Naive thymus-derived CD8-positive, alpha-beta T cell (primary cell): ENCODE measurements at regions not wholly inside any gene's neighbourhood (a gene's known extent, or its start where the extent isn't known, plus 50 kb on each side); places are given as distances from the start of the nearest gene placed in this dataset.

ENCODE experiments used
- ATAC-seq, 2 donors: fragments of 150-1000 bp; cut with Tn5 transposase in 1 of 2; sonication (Bioruptor Pico), chemical (Tn5 transposase) in 1 of 2; 1 replicate in 1 of 2; 2 replicates in 1 of 2; pipeline ENCODE4 v1.10.0; 2021; ENCODE audit warnings: mild to moderate bottlenecking in 2 of 2, moderate library complexity in 2 of 2
- POLR2A ChIA-PET: fragments of 350-600 bp; sonication (Branson Sonifier 250); formaldehyde crosslinking; loops from one replicate; lab custom pipeline; 2021; ENCODE audit warnings: antibody characterized with exemption; lab: Charles Lee
- DNase-seq, 10 donors: peaks; one replicate each; pipeline versions ENCODE4 v3.0.0 to v3.0.0-alpha.2; 2020 to 2022
- H3K27ac Mint-ChIP-seq, 10 donors: one replicate each; pipeline ENCODE4 v1.8.0; 2020 to 2022; ENCODE audit warnings: mild to moderate bottlenecking in 10 of 10, mixed read lengths in 10 of 10, moderate library complexity in 4 of 10, inconsistent platforms in 1 of 10
- H3K27me3 Mint-ChIP-seq, 5 donors: one replicate each; pipeline ENCODE4 v1.8.0; 2021 to 2022; ENCODE audit warnings: mixed read lengths in 5 of 5
- H3K36me3 Mint-ChIP-seq, 3 donors: one replicate each; pipeline ENCODE4 v1.8.0; 2020 to 2022; ENCODE audit warnings: mixed read lengths in 3 of 3, mild to moderate bottlenecking in 2 of 3, inconsistent platforms in 1 of 3
- H3K4me1 Mint-ChIP-seq, 4 donors: one replicate each; pipeline ENCODE4 v1.8.0; 2021 to 2022; ENCODE audit warnings: mixed read lengths in 4 of 4
- H3K4me3 Mint-ChIP-seq, 10 donors: one replicate each; pipeline ENCODE4 v1.8.0; 2020 to 2022; ENCODE audit warnings: mild to moderate bottlenecking in 10 of 10, mixed read lengths in 10 of 10, moderate library complexity in 6 of 10, inconsistent platforms in 1 of 10
- H3K9me3 Mint-ChIP-seq, 9 donors: one replicate each; pipeline ENCODE4 v1.8.0; 2020 to 2022; ENCODE audit warnings: mixed read lengths in 9 of 9, mild to moderate bottlenecking in 3 of 9, inconsistent platforms in 1 of 9, moderate library complexity in 1 of 9

- Mint-ChIP-seq H3K4me1 (peaks cover 0 to 3% (median 0%) of the 10 kb centered on the region in 4 donors), H3K36me3 (peaks cover 0 to 5% (median 0%) of the 10 kb centered on the region in 3 donors), H3K27ac (no peak overlapping the region), H3K4me3 (no peak overlapping the region), H3K9me3 (peaks cover 0 to 14% (median 0%) of the 10 kb centered on the region in 9 donors), H3K27me3 (peaks cover 0 to 4% (median 0%) of the 10 kb centered on the region in 5 donors)
- no peak for ATAC-seq
- DNase-seq: no peak
- POLR2A ChIA-PET: no interaction called here
Observed at GRCh38 chr5:89371646-89372045, 488.7 kb upstream of the MEF2C start.

GRCh38 chr5:89359046-89359445 is 476.1 kb upstream of the MEF2C start:
- Mint-ChIP-seq H3K27me3 (no peaks in the 10 kb centered on the region), H3K4me1 (peaks cover 0 to 6% (median 0%) of the 10 kb centered on the region in 4 donors), H3K36me3 (no peaks in the 10 kb centered on the region), H3K9me3 (peaks cover 0 to 4% (median 0%) of the 10 kb centered on the region in 9 donors), H3K27ac (no peak overlapping the region), H3K4me3 (no peak overlapping the region)
- POLR2A ChIA-PET: no interaction called here
- DNase-seq (no peak), ATAC-seq (no peak)

- DNase-seq: no peak
- Mint-ChIP-seq H3K36me3 (no peaks in the 10 kb centered on the region), H3K27me3 (no peaks in the 10 kb centered on the region), H3K27ac (no peak overlapping the region), H3K9me3 (no peaks in the 10 kb centered on the region), H3K4me3 (no peak overlapping the region), H3K4me1 (peaks cover 0 to 6% (median 0%) of the 10 kb centered on the region in 4 donors)
- ATAC-seq: no peak
- POLR2A ChIA-PET: no interaction called here
Observed at GRCh38 chr5:89353837-89354551, 471.0 kb upstream of the MEF2C start.

- H3K4me3 Mint-ChIP-seq: no peak overlapping the region
- ATAC-seq (no peak), DNase-seq (no peak)
- H3K36me3 Mint-ChIP-seq: no peaks in the 10 kb centered on the region
- H3K27ac Mint-ChIP-seq: no peak overlapping the region
- POLR2A ChIA-PET: no interaction called here
- H3K9me3 Mint-ChIP-seq: no peaks in the 10 kb centered on the region
- peaks cover 0 to 5% (median 0%) of the 10 kb centered on the region in 5 donors for H3K27me3 Mint-ChIP-seq
- peaks cover 0 to 6% (median 0%) of the 10 kb centered on the region in 4 donors for H3K4me1 Mint-ChIP-seq
Observed at GRCh38 chr5:89351975-89352374, 469.0 kb upstream of the MEF2C start.

- Mint-ChIP-seq H3K27ac (no peak overlapping the region), H3K36me3 (no peaks in the 10 kb centered on the region), H3K4me3 (no peak overlapping the region), H3K4me1 (peaks cover 0 to 6% (median 0%) of the 10 kb centered on the region in 4 donors), H3K27me3 (peaks cover 0 to 5% (median 0%) of the 10 kb centered on the region in 5 donors), H3K9me3 (peaks cover 0 to 5% (median 0%) of the 10 kb centered on the region in 9 donors)
- no peak for DNase-seq
- POLR2A ChIA-PET: no interaction called here
- ATAC-seq: no peak
Observed at GRCh38 chr5:89351222-89351621, 468.2 kb upstream of the MEF2C start.

GRCh38 chr5:89350684-89351083 is 467.7 kb upstream of the MEF2C start:
- Mint-ChIP-seq H3K9me3 (peaks cover 0 to 8% (median 0%) of the 10 kb centered on the region in 9 donors), H3K36me3 (no peaks in the 10 kb centered on the region), H3K27me3 (peaks cover 0 to 5% (median 0%) of the 10 kb centered on the region in 5 donors), H3K27ac (no peak overlapping the region), H3K4me3 (no peak overlapping the region), H3K4me1 (peaks cover 0 to 6% (median 0%) of the 10 kb centered on the region in 4 donors)
- ATAC-seq (no peak), DNase-seq (no peak)
- POLR2A ChIA-PET: no interaction called here

- DNase-seq (no peak), ATAC-seq (no peak)
- Mint-ChIP-seq H3K4me1 (peaks cover 0 to 5% (median 0%) of the 10 kb centered on the region in 4 donors), H3K36me3 (no peaks in the 10 kb centered on the region), H3K4me3 (no peak overlapping the region), H3K27me3 (peaks cover 0 to 5% (median 0%) of the 10 kb centered on the region in 5 donors), H3K9me3 (peaks cover 0 to 8% (median 0%) of the 10 kb centered on the region in 9 donors), H3K27ac (no peak overlapping the region)
- POLR2A ChIA-PET: no interaction called here
Observed at GRCh38 chr5:89349246-89349980, 466.4 kb upstream of the MEF2C start.

GRCh38 chr5:89346573-89346972 is 463.6 kb upstream of the MEF2C start:
- H3K4me3 Mint-ChIP-seq: no peak overlapping the region
- H3K36me3 Mint-ChIP-seq: no peaks in the 10 kb centered on the region
- peak overlapping the region in 1 of 10 donors; percentile 36 for H3K27ac Mint-ChIP-seq
- POLR2A ChIA-PET: no interaction called here
- H3K27me3 Mint-ChIP-seq: peaks cover 0 to 5% (median 0%) of the 10 kb centered on the region in 5 donors
- peaks cover 0 to 8% (median 0%) of the 10 kb centered on the region in 9 donors for H3K9me3 Mint-ChIP-seq
- H3K4me1 Mint-ChIP-seq: peaks cover 0 to 23% (median 0%) of the 10 kb centered on the region in 4 donors
- ATAC-seq (no peak), DNase-seq (no peak)

- POLR2A ChIA-PET: no interaction called here
- Mint-ChIP-seq H3K27ac (no peak overlapping the region), H3K4me3 (no peak overlapping the region), H3K4me1 (peaks cover 0 to 23% (median 0%) of the 10 kb centered on the region in 4 donors), H3K9me3 (peaks cover 0 to 8% (median 0%) of the 10 kb centered on the region in 9 donors), H3K27me3 (peaks cover 0 to 5% (median 0%) of the 10 kb centered on the region in 5 donors), H3K36me3 (no peaks in the 10 kb centered on the region)
- no peak for DNase-seq
- no peak for ATAC-seq
Observed at GRCh38 chr5:89343666-89344065, 460.7 kb upstream of the MEF2C start.

GRCh38 chr5:89342106-89342876 is 459.3 kb upstream of the MEF2C start:
- H3K4me1 Mint-ChIP-seq: peaks cover 0 to 23% (median 0%) of the 10 kb centered on the region in 4 donors
- peaks cover 0 to 8% (median 0%) of the 10 kb centered on the region in 9 donors for H3K9me3 Mint-ChIP-seq
- H3K36me3 Mint-ChIP-seq: no peaks in the 10 kb centered on the region
- no peak overlapping the region for H3K4me3 Mint-ChIP-seq
- H3K27ac Mint-ChIP-seq: peak overlapping the region in 1 of 10 donors; percentile 57
- POLR2A ChIA-PET: no interaction called here
- no peak for DNase-seq
- H3K27me3 Mint-ChIP-seq: peaks cover 0 to 3% (median 0%) of the 10 kb centered on the region in 5 donors
- no peak for ATAC-seq

- peaks cover 0 to 20% (median 0%) of the 10 kb centered on the region in 4 donors for H3K4me1 Mint-ChIP-seq
- H3K36me3 Mint-ChIP-seq: no peaks in the 10 kb centered on the region
- no peak for DNase-seq
- no peak for ATAC-seq
- no peak overlapping the region for H3K4me3 Mint-ChIP-seq
- peaks cover 0 to 3% (median 0%) of the 10 kb centered on the region in 5 donors for H3K27me3 Mint-ChIP-seq
- H3K9me3 Mint-ChIP-seq: peaks cover 0 to 2% (median 0%) of the 10 kb centered on the region in 9 donors
- POLR2A ChIA-PET: no interaction called here
- no peak overlapping the region for H3K27ac Mint-ChIP-seq
Observed at GRCh38 chr5:89338935-89339334, 456.0 kb upstream of the MEF2C start.

- no peaks in the 10 kb centered on the region for H3K4me1 Mint-ChIP-seq
- no peak overlapping the region for H3K4me3 Mint-ChIP-seq
- peaks cover 0 to 3% (median 0%) of the 10 kb centered on the region in 5 donors for H3K27me3 Mint-ChIP-seq
- peaks cover 0 to 2% (median 0%) of the 10 kb centered on the region in 9 donors for H3K9me3 Mint-ChIP-seq
- H3K36me3 Mint-ChIP-seq: no peaks in the 10 kb centered on the region
- POLR2A ChIA-PET: no interaction called here
- H3K27ac Mint-ChIP-seq: no peak overlapping the region
- ATAC-seq (no peak), DNase-seq (no peak)
Observed at GRCh38 chr5:89336111-89336510, 453.1 kb upstream of the MEF2C start.
